ENCODE measurements at regions not wholly inside any gene's neighbourhood (a gene's known extent, or its start where the extent isn't known, plus 50 kb on each side); places are given as distances from the start of the nearest gene placed in this dataset.
"Not testable (repeated sequence)": the region's sequence is repeated elsewhere in the genome, so short reads cannot be mapped to it uniquely, and the experiment has no call there.

DNA sequence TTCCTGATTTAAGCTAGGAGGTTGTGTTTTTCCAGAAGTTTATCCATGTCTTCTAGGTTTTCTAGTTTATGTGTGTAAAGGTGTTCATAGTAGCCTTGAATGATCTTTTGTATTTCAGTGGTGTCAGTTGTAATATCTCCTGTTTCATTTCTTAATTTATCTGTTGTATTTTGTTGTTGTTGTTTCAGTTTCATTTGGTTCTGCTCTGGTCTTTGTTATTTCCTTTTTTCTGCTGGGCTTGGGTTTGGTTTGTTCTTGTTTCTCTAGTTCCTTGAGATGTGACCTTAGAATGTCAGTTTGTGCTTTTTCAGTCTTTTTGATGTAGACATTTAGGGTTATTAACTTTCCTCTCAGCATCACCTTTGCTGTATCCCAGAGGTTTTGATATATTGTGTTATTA is 62.8 kb downstream of the SCP2D1 start:
- not testable (repeated sequence) for DNase-seq (ENCODE audit: low spot score)

DNA sequence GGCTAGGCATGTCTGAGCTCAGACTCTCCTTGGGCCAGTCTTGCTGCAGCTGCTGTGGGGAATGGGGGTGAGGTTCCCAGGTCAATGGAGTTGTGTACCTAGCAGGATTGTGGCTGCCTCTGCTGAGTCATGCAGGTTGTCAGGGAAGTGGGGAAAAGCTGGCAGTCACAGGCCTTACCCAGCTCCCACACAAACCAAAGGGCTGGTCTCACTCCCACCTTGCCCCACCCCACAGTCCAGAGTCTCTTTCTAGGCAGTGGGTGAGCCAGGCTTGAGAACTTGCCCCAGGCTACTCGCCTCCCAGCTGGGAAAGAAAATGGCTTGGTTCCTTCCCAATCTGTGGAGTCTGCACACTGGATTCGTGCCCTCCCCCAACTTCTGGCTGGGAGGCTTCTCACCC is 65.7 kb downstream of the SCP2D1 start:
- no peak for DNase-seq (ENCODE audit: low spot score)

DNA sequence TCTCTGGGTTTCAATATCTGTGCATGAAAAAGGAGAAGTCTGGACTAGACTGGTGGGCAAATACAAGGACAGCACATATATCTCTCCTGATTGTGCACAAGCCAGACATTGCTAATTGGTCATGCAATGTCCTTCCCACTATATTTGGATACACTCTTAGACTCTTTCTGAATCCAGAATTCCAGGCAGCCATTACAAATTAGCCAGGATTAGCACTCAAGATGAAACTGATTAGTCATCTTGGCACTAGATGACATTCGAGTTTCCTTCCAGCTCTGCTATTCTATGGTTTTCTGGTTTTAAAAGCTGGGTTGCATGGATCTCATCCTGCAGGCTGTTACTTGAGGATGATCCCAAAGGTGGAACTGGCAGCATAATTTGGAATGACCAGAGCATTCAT is 73.2 kb downstream of the SCP2D1 start:
- TF ChIP-seq, protein P1, sequence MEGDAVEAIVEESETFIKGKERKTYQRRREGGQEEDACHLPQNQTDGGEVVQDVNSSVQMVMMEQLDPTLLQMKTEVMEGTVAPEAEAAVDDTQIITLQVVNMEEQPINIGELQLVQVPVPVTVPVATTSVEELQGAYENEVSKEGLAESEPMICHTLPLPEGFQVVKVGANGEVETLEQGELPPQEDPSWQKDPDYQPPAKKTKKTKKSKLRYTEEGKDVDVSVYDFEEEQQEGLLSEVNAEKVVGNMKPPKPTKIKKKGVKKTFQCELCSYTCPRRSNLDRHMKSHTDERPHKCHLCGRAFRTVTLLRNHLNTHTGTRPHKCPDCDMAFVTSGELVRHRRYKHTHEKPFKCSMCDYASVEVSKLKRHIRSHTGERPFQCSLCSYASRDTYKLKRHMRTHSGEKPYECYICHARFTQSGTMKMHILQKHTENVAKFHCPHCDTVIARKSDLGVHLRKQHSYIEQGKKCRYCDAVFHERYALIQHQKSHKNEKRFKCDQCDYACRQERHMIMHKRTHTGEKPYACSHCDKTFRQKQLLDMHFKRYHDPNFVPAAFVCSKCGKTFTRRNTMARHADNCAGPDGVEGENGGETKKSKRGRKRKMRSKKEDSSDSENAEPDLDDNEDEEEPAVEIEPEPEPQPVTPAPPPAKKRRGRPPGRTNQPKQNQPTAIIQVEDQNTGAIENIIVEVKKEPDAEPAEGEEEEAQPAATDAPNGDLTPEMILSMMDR (IDR thresholded peaks at IDR 0.05; ENCODE audit: extremely low read depth, missing control alignments): no peak
- DNase-seq (ENCODE audit: low spot score): no peak

More for the DNA sequence above, 65.7 kb downstream of the SCP2D1 start:
- TF ChIP-seq, protein P1 (IDR thresholded peaks at IDR 0.05; ENCODE audit: extremely low read depth, missing control alignments): no peak

DNA sequence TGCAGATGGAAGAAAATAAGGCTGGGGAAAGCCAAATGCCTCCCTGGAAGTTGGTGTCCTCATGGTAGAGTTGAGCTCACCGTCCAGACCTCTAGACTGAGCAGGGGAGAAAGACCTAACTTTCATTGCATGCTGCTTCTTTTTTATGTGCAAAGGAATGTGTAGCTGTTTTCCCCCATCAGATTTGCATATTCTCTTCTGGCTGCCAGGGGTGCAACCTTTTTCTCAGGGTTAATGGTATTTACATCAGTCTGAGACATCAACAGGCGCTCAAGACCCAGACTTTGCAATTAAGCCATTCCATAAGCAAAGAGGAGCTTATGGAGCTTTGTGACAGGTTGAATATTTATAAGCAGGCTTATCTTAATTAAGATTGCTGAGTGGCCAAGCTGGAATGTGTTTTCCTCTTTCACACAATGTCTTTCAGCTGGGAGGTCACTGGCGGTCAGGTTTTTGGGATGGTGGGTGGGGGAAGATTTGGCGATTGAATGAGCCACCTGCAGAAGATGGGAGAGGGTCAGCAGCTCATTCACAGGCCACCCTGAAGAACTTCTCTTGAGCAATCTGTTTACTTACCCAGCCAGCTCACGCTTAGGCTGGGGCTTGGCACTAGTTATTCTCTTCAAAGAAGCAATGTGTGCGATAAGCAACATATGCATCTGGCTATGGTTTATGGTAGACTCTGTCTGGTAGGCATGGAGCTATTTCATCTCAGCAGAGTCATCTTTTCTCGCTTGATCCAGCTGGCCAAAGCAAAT is 88.6 kb downstream of the SCP2D1 start:
- TF ChIP-seq, protein P1 (IDR thresholded peaks at IDR 0.05; ENCODE audit: extremely low read depth, missing control alignments): no peak
- no peak for DNase-seq (ENCODE audit: low spot score)

DNA sequence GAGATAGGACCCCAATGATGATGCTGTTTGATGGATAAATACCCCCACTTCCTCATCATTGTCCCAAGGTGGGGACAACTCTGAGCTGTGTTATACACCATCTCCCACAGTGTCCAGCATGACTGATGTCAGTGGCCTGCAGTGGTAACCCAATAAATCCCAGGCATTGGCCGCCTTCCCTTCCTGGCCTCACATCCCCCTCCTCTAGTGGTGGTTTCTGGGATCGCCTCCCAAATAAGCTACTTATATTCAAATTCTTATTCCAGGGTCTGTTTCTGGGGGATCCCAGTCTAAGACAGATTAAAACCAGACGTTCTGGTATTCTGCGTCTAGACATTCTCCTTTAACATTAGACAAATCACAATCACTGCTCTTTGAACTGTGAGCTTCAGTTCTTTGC is 90.6 kb downstream of the SCP2D1 start:
- no peak for DNase-seq (ENCODE audit: low spot score)
- TF ChIP-seq, protein P1 (IDR thresholded peaks at IDR 0.05; ENCODE audit: extremely low read depth, missing control alignments): no peak

DNA sequence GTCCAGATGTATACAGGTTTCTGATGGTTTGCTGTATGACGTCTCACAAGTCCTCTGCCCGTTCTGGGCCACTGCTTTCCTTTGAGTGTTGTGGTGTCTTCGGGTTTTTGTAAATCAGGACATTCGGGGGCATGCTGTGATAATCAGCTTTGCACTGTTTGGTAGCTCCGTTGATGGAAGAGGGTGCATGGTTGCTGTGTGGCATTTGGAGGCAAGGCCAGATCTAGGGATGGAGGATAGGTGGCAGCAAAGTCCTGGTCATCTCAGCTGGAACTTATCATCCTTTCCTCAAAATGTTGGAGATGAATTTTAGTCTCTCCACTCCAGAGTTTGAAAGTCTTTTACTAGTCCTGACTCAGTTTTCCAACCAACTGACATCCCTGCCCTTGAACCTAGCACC is 91.0 kb downstream of the SCP2D1 start:
- TF ChIP-seq, protein P1 (IDR thresholded peaks at IDR 0.05; ENCODE audit: extremely low read depth, missing control alignments): no peak
- no peak for DNase-seq (ENCODE audit: low spot score)

DNA sequence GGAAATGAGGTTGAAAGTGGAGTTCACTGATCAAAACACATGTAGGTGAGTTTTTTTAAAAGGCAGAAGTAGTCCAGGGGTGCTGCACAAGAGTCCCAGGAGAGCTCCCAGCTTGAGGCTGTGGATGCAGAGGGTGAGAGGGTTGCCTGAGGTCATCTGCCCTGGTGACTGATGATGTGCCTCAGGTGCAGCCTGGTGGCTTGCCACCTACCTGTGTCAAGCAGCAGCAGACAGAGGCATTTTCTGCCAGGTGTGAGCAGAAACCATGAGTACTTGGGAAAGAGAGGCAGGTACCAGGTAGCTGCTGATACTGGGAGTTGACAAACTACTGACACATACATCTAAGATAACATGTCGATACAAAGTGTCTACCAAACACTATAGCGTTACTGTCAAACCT is 92.5 kb downstream of the SCP2D1 start:
- TF ChIP-seq, protein P1 (IDR thresholded peaks at IDR 0.05; ENCODE audit: extremely low read depth, missing control alignments): no peak
- no peak for DNase-seq (ENCODE audit: low spot score)

DNA sequence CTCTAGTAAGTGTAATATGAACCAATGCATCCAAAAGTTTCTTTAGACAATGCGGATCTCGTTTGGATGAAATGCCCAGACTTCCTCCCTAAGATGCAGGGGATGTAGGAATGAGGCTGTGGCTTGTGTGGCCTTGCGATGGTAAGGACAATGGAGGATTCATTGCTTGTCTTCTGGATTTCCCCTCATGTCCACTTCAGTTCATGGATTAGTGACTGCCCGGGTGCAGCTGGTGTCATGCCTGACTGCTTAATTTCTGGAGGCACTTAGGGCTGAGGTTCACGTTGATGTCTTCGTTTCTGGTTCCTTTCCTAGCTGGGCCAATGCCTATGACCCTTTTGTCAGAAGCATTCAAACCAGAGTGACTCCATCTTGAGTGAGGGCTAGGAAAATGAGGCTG is 93.8 kb downstream of the SCP2D1 start:
- TF ChIP-seq, protein P1 (IDR thresholded peaks at IDR 0.05; ENCODE audit: extremely low read depth, missing control alignments): no peak
- no peak for DNase-seq (ENCODE audit: low spot score)

All from GM20000 (cell line).